Hepatocyte (in vitro differentiated cells): ENCODE measurements at regions not wholly inside any gene's neighbourhood (a gene's known extent, or its start where the extent isn't known, plus 50 kb on each side); places are given as distances from the start of the nearest gene placed in this dataset.

ENCODE experiments used
- DNase-seq: peaks from one replicate; pipeline ENCODE4 v3.0.0-alpha.2; 2016; ENCODE audit warnings: low spot score
- H2AFZ ChIP-seq: fragments of 200-600 bp; sonication (generic); 2 replicates; pipeline ENCODE4 v1.6.0; 2016; ENCODE audit warnings: antibody characterized with exemption, mild to moderate bottlenecking
- H3K27ac ChIP-seq: fragments of 200-600 bp; sonication (generic); 2 replicates; pipeline ENCODE4 v1.5.1; 2016; ENCODE audit warnings: mild to moderate bottlenecking
- H3K27me3 ChIP-seq: fragments of 200-600 bp; sonication (generic); 2 replicates; pipeline ENCODE4 v1.6.1; 2016
- H3K36me3 ChIP-seq: fragments of 200-600 bp; sonication (generic); replicated peaks from 2 replicates; pipeline ENCODE4 v1.5.1; 2016; ENCODE audit warnings: low read depth; ENCODE audit not compliant: insufficient read depth
- H3K4me1 ChIP-seq: fragments of 200-600 bp; sonication (generic); 2 replicates; pipeline ENCODE4 v1.5.1; 2016; ENCODE audit warnings: mild to moderate bottlenecking, moderate library complexity; ENCODE audit not compliant: insufficient read depth
- H3K4me2 ChIP-seq: fragments of 200-600 bp; sonication (generic); 2 replicates; pipeline ENCODE4 v1.6.0; 2016
- H3K4me3 ChIP-seq: fragments of 200-600 bp; sonication (generic); 2 replicates; pipeline ENCODE4 v1.5.1; 2016; ENCODE audit warnings: mild to moderate bottlenecking
- H3K79me2 ChIP-seq: fragments of 200-600 bp; sonication (generic); 2 replicates; pipeline ENCODE4 v1.6.0; 2017; ENCODE audit warnings: mild to moderate bottlenecking
- H3K9me2 ChIP-seq: fragments of 200-600 bp; sonication (generic); replicated peaks from 2 replicates; pipeline ENCODE4 v1.6.0; 2017; ENCODE audit warnings: mild to moderate bottlenecking; ENCODE audit not compliant: insufficient read depth
- H3K9me3 ChIP-seq: fragments of 200-600 bp; sonication (generic); 2 replicates; pipeline ENCODE4 v1.5.1; 2016; ENCODE audit warnings: low read depth, mild to moderate bottlenecking
- H4K20me1 ChIP-seq: fragments of 200-600 bp; sonication (generic); 2 replicates; pipeline ENCODE4 v1.6.0; 2016; ENCODE audit warnings: mild to moderate bottlenecking; ENCODE audit not compliant: insufficient read depth, poor library complexity, severe bottlenecking
- CTCF ChIP-seq: fragments of 200-600 bp; sonication (generic); IDR thresholded peaks from 2 replicates; pipeline ENCODE4 v1.5.1; 2016; ENCODE audit warnings: antibody characterized with exemption, mild to moderate bottlenecking; ENCODE audit not compliant: poor library complexity
- EZH2 ChIP-seq: fragments of 200-600 bp; sonication (generic); IDR thresholded peaks from 2 replicates; pipeline ENCODE4 v1.6.1; 2016; ENCODE audit warnings: antibody characterized with exemption, mild to moderate bottlenecking, borderline replicate concordance
- EZH2phosphoT487 ChIP-seq: fragments of 200-600 bp; sonication (generic); IDR thresholded peaks from one replicate; pipeline ENCODE4 v1.6.1; 2018; ENCODE audit warnings: antibody characterized with exemption, mild to moderate bottlenecking, low read depth, moderate library complexity; ENCODE audit not compliant: unreplicated experiment, severe bottlenecking
- WGBS: methylation state at CpG from one replicate; pipeline ENCODE4 v1.1.6; 2016; ENCODE audit warnings: low lambda C conversion rate; ENCODE audit errors: missing lambda C conversion rate; 5-methylcytosine and 5-hydroxymethylcytosine counted together

- Histone ChIP-seq H3K27me3 (no peaks in the 10 kb centered on the region), H3K9me2 (no peaks in the 10 kb centered on the region), H3K4me2 (no peak overlapping the region), H2AFZ (no peak overlapping the region), H3K36me3 (no peaks in the 10 kb centered on the region), H3K4me3 (no peak overlapping the region), H3K9me3 (peaks cover 3% of the 10 kb centered on the region), H3K27ac (no peak overlapping the region), H4K20me1 (no peaks in the 10 kb centered on the region), H3K4me1 (no peaks in the 10 kb centered on the region), H3K79me2 (no peaks in the 10 kb centered on the region)
- 89% methylated on average over 9 of the region's 9 CpGs for WGBS
- TF ChIP-seq EZH2, result no peak
- no peak for TF ChIP-seq CTCF
- no peak for TF ChIP-seq EZH2phosphoT487
- DNase-seq, result no peak
These were observed 51.8 kb downstream of the ASCL4 start for GRCh38 chr12:107826276-107826675.

GRCh38 chr12:107829271-107829670, 54.8 kb downstream of the ASCL4 start:
- Histone ChIP-seq H3K9me3 (peaks cover 3% of the 10 kb centered on the region), H3K4me3 (no peak overlapping the region), H3K27me3 (peaks cover 19% of the 10 kb centered on the region), H4K20me1 (no peaks in the 10 kb centered on the region), H3K36me3 (no peaks in the 10 kb centered on the region), H3K9me2 (no peaks in the 10 kb centered on the region), H2AFZ (no peak overlapping the region), H3K4me2 (no peak overlapping the region), H3K79me2 (no peaks in the 10 kb centered on the region), H3K4me1 (no peaks in the 10 kb centered on the region), H3K27ac (no peak overlapping the region)
- no peak for TF ChIP-seq EZH2phosphoT487
- TF ChIP-seq EZH2, result no peak
- TF ChIP-seq CTCF, result no peak
- no peak for DNase-seq
- WGBS, result 100% methylated on average over 1 of the region's 1 CpG

GRCh38 chr12:107832441-107832840, 57.9 kb downstream of the ASCL4 start:
- DNase-seq, result no peak
- no peak for TF ChIP-seq EZH2
- no peak for TF ChIP-seq EZH2phosphoT487
- no peak for TF ChIP-seq CTCF
- no peak overlapping the region for H3K4me2 ChIP-seq
- no peaks in the 10 kb centered on the region for H3K36me3 ChIP-seq
- H3K4me3 ChIP-seq, result no peak overlapping the region
- H2AFZ ChIP-seq, result no peak overlapping the region
- no peaks in the 10 kb centered on the region for H4K20me1 ChIP-seq
- 70% methylated on average over 4 of the region's 4 CpGs for WGBS
- H3K27ac ChIP-seq, result no peak overlapping the region
- H3K79me2 ChIP-seq, result no peaks in the 10 kb centered on the region
- peaks cover 42% of the 10 kb centered on the region for H3K27me3 ChIP-seq
- no peaks in the 10 kb centered on the region for H3K9me3 ChIP-seq
- no peaks in the 10 kb centered on the region for H3K9me2 ChIP-seq
- H3K4me1 ChIP-seq, result no peaks in the 10 kb centered on the region

GRCh38 chr12:107840186-107840585, 65.7 kb downstream of the ASCL4 start:
- Histone ChIP-seq H3K79me2 (no peaks in the 10 kb centered on the region), H3K4me1 (peaks cover 15% of the 10 kb centered on the region), H4K20me1 (no peaks in the 10 kb centered on the region), H3K4me3 (no peak overlapping the region), H3K27me3 (peaks cover 73% of the 10 kb centered on the region), H3K36me3 (no peaks in the 10 kb centered on the region), H3K4me2 (no peak overlapping the region), H3K27ac (no peak overlapping the region), H3K9me3 (no peaks in the 10 kb centered on the region), H3K9me2 (no peaks in the 10 kb centered on the region), H2AFZ (no peak overlapping the region)
- WGBS, result 45% methylated on average over 1 of the region's 1 CpG
- no peak for DNase-seq
- TF ChIP-seq EZH2, result no peak
- TF ChIP-seq EZH2phosphoT487, result no peak
- TF ChIP-seq CTCF, result no peak
